Testis (tissue), 2 donors: ENCODE measurements at regions not wholly inside any gene's neighbourhood (a gene's known extent, or its start where the extent isn't known, plus 50 kb on each side); places are given as distances from the start of the nearest gene placed in this dataset.

Source experiments
- POLR2A ChIP-seq: fragments of 450-650 bp; IDR thresholded peaks from one replicate; pipeline ENCODE4 v1.6.1; 2017; ENCODE audit warnings: antibody characterized with exemption, mild to moderate bottlenecking, moderate library complexity
- TF ChIP-seq, protein P1 (sequence below), 3 experiments: fragments of 450-650 bp in 2 of 3; fragments of 200-600 bp in 1 of 3; sonication (generic) in 1 of 3; IDR thresholded peaks; one replicate each; pipeline ENCODE4 v1.5.1; 2016 to 2019; ENCODE audit warnings: antibody characterized with exemption in 3 of 3, mild to moderate bottlenecking in 2 of 3, moderate library complexity in 1 of 3

DNA sequence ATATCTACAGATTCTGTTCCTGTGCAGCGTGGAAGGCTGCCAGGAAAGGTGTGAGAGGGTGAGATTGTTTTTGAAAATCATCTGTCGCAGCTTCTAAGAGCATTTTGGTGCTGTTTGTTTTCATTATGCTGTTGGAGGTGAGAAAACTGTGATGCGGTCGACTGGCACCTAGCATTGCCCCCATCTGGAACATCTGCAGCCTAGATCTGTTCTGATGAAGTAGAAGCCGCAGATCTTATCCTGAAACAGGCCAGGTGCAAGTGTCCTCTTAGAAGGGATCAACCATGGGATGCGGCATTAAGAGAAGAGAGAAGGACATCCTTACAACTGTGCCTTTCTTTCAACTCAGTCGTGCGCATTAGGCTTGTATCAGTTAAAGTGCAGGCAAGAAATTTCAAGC, 167.3 kb downstream of the CDH26 start:
- TF ChIP-seq, protein P1, sequence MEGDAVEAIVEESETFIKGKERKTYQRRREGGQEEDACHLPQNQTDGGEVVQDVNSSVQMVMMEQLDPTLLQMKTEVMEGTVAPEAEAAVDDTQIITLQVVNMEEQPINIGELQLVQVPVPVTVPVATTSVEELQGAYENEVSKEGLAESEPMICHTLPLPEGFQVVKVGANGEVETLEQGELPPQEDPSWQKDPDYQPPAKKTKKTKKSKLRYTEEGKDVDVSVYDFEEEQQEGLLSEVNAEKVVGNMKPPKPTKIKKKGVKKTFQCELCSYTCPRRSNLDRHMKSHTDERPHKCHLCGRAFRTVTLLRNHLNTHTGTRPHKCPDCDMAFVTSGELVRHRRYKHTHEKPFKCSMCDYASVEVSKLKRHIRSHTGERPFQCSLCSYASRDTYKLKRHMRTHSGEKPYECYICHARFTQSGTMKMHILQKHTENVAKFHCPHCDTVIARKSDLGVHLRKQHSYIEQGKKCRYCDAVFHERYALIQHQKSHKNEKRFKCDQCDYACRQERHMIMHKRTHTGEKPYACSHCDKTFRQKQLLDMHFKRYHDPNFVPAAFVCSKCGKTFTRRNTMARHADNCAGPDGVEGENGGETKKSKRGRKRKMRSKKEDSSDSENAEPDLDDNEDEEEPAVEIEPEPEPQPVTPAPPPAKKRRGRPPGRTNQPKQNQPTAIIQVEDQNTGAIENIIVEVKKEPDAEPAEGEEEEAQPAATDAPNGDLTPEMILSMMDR (IDR thresholded peaks at IDR 0.05) = no peak
- no peak for TF ChIP-seq POLR2A
